Globus pallidus (tissue), 1 donor: ENCODE measurements at regions not wholly inside any gene's neighbourhood (a gene's known extent, or its start where the extent isn't known, plus 50 kb on each side); places are given as distances from the start of the nearest gene placed in this dataset.
"Not testable (repeated sequence)": the region's sequence is repeated elsewhere in the genome, so short reads cannot be mapped to it uniquely, and the experiment has no call there.

Experiments
- DNase-seq: peaks from one replicate; pipeline ENCODE4 v3.0.0-alpha.2; 2015; ENCODE audit warnings: low spot score

DNA sequence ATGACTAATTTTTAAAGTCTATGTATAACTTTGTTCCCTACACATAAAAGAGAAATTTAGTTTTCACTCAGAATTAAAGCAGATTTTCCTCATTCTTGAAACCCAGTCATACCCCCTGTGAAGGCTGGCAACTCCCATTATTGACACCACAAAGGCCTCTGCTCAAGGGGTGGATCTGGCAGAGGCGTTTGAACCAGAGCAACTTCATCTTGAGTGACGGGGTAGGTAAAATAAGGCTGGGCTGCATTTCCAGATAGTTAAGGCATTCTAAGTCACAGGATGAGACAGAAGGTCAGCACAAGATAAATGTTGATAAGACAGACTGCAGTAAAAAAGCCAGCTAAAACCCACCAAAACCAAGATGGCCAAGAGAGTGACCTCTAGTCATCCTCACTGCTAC lies 177.2 kb upstream of the OR13F1 start:
- DNase-seq, result no peak

GRCh38 chr9:104329245-104329644 lies 174.8 kb upstream of the OR13F1 start:
- DNase-seq, result no peak

DNA sequence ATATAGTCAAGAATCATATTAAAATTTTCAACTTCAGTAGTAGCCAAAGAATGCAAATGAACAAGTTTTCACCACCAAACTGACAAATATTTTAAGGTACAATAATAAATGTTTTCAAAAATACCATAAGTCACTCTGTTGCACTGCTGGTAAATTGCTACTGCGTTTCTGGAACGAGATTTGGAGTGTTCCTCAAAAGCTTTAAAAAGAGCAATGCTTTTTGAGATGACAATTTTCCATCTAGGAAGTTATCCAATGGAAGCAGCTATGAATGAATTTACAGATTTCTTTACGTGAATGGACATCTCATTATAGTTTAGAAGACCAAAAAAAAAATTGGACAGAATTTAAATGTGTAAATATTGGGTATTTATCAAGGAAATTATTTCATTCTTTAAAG lies 173.2 kb upstream of the OR13F1 start:
- no peak for DNase-seq

- DNase-seq, result no peak
These were observed 169.5 kb upstream of the OR13F1 start for GRCh38 chr9:104334549-104334948.

DNA sequence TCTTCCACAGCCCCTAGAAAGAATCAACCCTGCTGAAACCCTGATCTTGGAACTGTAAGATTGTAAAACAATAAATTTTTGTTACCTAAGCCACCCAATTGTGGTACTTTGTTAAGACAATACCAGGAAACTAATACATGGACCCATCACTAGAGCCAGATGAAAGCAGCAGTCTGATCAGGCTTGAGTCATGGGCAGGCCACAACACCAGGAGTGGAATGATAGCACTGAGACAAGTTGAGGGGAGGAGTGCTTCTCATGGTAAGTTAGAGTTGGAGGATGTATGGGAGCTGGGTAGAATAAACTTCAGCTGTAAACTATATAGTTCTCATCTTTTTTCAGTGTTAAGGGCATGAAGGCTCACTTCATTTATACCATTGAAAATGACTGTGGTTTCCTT lies 164.4 kb upstream of the OR13F1 start:
- no peak for DNase-seq

- DNase-seq, result no peak
These were observed 161.5 kb upstream of the OR13F1 start for GRCh38 chr9:104342552-104342951.

DNA sequence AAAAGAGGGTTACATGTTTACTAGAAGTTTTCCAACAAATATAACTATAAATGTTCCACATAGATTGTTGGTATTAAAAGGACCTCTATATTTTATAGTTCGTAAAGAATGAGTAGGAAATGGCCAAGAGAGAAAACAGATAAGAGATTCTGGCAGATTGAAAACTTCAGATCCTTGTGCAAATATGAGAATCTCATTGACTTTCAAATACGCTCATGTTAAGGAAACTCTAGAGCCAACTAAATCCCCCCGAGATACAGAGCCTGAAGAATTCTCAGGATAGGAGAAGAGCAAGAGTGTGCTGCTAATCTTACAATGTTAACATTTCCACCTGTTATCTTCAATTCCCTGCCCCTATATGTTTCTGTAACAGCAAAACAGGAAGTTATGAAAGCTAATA lies 159.0 kb upstream of the OR13F1 start:
- DNase-seq, result no peak

- DNase-seq, result no peak
These were observed 153.5 kb upstream of the OR13F1 start for GRCh38 chr9:104350541-104350940.

DNA sequence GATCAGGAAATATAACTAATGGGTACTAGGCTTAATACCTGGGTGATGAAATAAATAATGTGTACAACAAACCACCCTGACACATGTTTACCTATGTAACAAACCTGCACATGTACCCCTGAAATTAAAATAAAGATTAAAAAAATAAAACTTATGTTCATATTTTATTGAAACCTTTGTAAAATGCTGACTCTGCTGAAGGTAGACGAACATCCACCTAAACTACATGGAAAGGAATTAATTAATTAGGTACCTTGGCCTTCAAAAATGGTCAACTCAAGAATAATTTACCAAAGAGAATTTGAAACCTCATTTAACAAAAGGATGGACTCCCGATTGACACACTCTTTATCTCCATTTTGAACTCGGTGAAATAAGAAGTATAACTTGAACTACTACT lies 152.3 kb upstream of the OR13F1 start:
- DNase-seq, result no peak

- DNase-seq, result no peak
These were observed 142.9 kb upstream of the OR13F1 start for GRCh38 chr9:104361207-104361606.

GRCh38 chr9:104362912-104363472 lies 141.1 kb upstream of the OR13F1 start:
- DNase-seq, result no peak

GRCh38 chr9:104367507-104367906 lies 136.6 kb upstream of the OR13F1 start:
- DNase-seq, result no peak

DNA sequence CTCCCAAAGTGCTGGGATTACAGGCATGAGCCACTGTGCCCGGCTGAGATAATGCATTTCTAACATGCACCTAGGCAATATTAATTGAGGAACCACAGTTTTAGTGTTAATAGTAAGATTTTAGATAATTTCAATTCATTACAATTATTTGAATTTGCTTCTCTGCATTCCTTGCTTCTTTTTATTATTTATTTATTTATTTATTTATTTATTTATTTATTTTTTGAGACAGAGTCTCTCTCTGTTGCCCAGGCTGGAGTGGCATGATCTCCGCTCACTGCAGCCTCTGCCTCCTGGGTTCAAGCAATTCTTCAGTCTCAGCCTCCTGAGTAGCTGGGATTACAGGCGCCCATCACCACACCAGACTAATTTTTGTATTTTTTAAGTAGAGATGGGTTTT lies 135.7 kb upstream of the OR13F1 start:
- DNase-seq, result not testable (repeated sequence)

GRCh38 chr9:104374711-104375110 lies 129.4 kb upstream of the OR13F1 start:
- no peak for DNase-seq

DNA sequence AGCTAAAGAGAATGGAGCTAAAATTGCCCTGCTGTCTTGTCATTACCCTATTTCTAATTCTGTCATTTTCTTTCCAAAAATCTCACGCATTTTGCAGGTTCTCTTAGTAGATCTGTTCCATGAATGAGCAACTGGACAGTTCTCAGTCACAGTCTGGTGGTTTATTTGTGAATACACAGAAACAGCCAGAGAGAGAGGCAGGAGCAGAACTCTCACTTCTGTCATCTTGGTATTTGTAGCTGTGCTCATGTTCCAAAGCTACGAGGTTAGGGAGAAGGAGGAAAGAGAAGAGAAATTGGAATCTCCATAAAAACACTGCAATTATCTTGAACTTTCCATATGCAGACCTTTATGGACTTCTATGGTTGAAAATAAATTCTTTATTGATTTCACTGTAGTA lies 118.0 kb upstream of the OR13F1 start:
- DNase-seq, result no peak

GRCh38 chr9:104386425-104387069 lies 117.5 kb upstream of the OR13F1 start:
- peak; percentile 13 for DNase-seq

- no peak for DNase-seq
These were observed 116.0 kb upstream of the OR13F1 start for GRCh38 chr9:104388071-104388470.

- no peak for DNase-seq
These were observed 114.7 kb upstream of the OR13F1 start for GRCh38 chr9:104389341-104389740.

DNA sequence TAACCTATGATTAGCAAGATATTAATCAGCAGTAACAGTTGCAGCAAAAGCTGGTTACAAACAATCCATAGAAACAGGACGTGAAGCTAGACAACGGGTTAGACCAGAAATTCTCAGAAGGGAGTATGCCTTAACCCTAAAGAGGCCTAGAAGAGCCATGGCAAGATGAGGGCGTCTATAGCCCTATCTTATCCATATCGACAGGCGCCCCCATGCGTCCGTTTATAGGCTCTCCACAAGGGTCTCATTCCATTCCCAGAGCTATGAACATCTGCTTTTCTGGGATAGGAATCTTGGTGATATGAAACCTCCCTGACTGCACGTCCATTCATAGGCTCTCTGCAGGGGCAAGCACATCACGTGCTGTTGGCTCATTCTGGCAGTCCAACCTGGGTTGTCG lies 109.2 kb upstream of the OR13F1 start:
- not testable (repeated sequence) for DNase-seq

- no peak for DNase-seq
These were observed 91.8 kb upstream of the OR13F1 start for GRCh38 chr9:104412238-104412637.

GRCh38 chr9:104416470-104416869 lies 87.6 kb upstream of the OR13F1 start:
- no peak for DNase-seq

DNA sequence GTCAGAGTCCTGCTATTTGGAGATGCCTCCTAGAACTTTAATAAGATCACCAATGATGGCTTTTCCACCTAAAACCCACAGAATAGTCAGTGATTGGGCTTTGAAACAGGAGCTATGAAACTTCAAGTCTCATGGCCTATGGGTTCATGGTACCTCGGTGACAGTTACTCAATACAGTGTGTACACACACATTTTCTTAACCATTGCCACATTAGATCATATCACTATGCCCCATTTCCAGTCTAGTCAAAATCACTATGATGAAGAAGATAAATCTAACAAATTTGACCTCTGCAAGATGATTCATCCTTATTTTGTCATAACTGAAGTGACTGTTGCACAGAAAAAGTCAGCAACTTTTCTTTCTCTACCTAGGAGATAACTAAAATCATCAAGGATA lies 86.8 kb upstream of the OR13F1 start:
- DNase-seq, result no peak

DNA sequence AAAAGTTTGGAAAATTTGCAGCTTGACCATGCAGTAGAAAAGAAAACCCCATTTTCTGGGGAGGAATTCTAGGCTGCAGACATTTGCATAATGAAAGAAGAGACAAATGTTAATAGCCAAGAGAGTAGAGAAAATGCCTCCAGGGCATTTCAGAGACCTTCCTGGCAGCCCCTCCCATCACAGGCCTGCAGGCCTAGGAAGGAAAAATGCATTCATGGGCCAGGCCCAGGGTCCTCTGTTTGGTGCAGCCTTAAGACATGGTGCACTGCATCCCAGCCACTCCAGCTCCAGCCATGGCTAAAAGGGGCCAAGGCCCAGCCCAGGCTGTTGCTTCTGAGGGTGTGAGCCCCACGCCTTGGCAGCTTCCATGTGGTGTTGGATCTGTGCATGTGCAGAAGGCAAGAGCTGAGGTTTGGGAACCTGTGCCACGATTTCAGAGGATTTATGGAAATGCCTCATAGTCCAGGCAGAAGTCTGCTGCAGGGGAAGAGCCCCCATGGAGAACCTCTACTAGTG lies 75.0 kb upstream of the OR13F1 start:
- no peak for DNase-seq

GRCh38 chr9:104435059-104435458 lies 69.0 kb upstream of the OR13F1 start:
- no peak for DNase-seq
